Mammary epithelial cell (primary cell): ENCODE measurements at regions not wholly inside any gene's neighbourhood (a gene's known extent, or its start where the extent isn't known, plus 50 kb on each side); places are given as distances from the start of the nearest gene placed in this dataset.

Experiments
- CTCF ChIP-seq, 2 donors: IDR thresholded peaks in 1 of 2; conservative IDR thresholded peaks in 1 of 2; 2 replicates each; pipeline ENCODE4 v1.5.1; 2011 to 2012; ENCODE audit warnings: inconsistent platforms in 2 of 2, low read length in 2 of 2, mild to moderate bottlenecking in 2 of 2, control low read depth in 1 of 2, low read depth in 1 of 2; ENCODE audit not compliant: insufficient read depth in 1 of 2; ENCODE audit errors: extremely low read depth in 1 of 2
- EZH2 ChIP-seq: IDR thresholded peaks from 2 replicates; pipeline ENCODE4 v1.6.1; 2012; ENCODE audit warnings: low read length, inconsistent platforms, borderline replicate concordance

GRCh38 chr16:86874141-86874540 lies 295.8 kb downstream of the FOXL1 start:
- TF ChIP-seq CTCF (conservative IDR thresholded peaks at IDR 0.05 in 1 of 2, IDR thresholded peaks at IDR 0.05 in 1 of 2; ENCODE audit: extremely low read depth in 1 of 2, insufficient read depth in 1 of 2, low read depth in 1 of 2, low read length in 2 of 2) (peak; percentile 65 to 68), EZH2 (no peak)
